HepG2 (cell line): ENCODE measurements at regions not wholly inside any gene's neighbourhood (a gene's known extent, or its start where the extent isn't known, plus 50 kb on each side); places are given as distances from the start of the nearest gene placed in this dataset.

Source experiments
- ATAC-seq: fragments of 200-7000 bp; cut with Tn5 transposase; 3 replicates; pipeline ENCODE4 v1.9.1; 2020; ENCODE audit warnings: mild to moderate bottlenecking, moderate library complexity
- BruUV-seq: library from RNA; stranded (reverse); fragments of 400-500 nt; replicated peaks from 2 replicates; lab custom pipeline; 2021; lab: Mats Ljungman, UMichigan
- CTCF ChIA-PET: fragments of 300-600 bp; formaldehyde crosslinking; extraction: SDS; loops from one replicate; lab custom pipeline; 2021; ENCODE audit warnings: low total read pairs, inconsistent platforms, low intra/inter-chr PET ratio; lab: Yijun Ruan, JAX
- POLR2A ChIA-PET: fragments of 350-600 bp; sonication (Branson Sonifier 250); formaldehyde crosslinking; loops from one replicate; lab custom pipeline; 2020; ENCODE audit warnings: antibody characterized with exemption, inconsistent platforms; lab: Yijun Ruan, JAX
- DNase-seq: peaks from one replicate; pipeline ENCODE4 v3.0.0-alpha.2; 2015; ENCODE audit warnings: low spot score
- FAIRE-seq: peaks from 3 replicates; lab custom pipeline; 2011; peaks lifted over from hg19 to GRCh38; lab: Jason Lieb, UNC
- H2AFZ ChIP-seq: one replicate; pipeline ENCODE4 v1.6.1; 2011; ENCODE audit warnings: low read length, inconsistent platforms
- H3K27ac ChIP-seq: fragments of 300-600 bp; 3 replicates; pipeline ENCODE4 v1.8.0; 2011; ENCODE audit warnings: mixed run types, mild to moderate bottlenecking, mixed read lengths, low read length, inconsistent platforms; ENCODE audit not compliant: insufficient read depth; ENCODE audit errors: extremely low read length
- H3K27me3 ChIP-seq, 2 experiments: fragments of 200-600 bp in 1 of 2; 2 replicates in 1 of 2; 3 replicates in 1 of 2; pipeline versions ENCODE4 v1.6.0 to v1.8.0; 2011; ENCODE audit warnings: low read length in 2 of 2, mild to moderate bottlenecking in 2 of 2, moderate library complexity in 2 of 2, inconsistent platforms in 1 of 2; ENCODE audit not compliant: insufficient read depth in 2 of 2, control insufficient read depth in 1 of 2
- H3K36me3 ChIP-seq, 2 experiments: fragments of 200-600 bp in 1 of 2; replicated peaks in 1 of 2; 2 replicates in 1 of 2; 3 replicates in 1 of 2; pipeline versions ENCODE4 v1.5.1 to v1.8.0; 2011; ENCODE audit warnings: low read length in 2 of 2, inconsistent platforms in 1 of 2; ENCODE audit not compliant: insufficient read depth in 2 of 2, control insufficient read depth in 1 of 2
- H3K4me1 ChIP-seq: 2 replicates; pipeline ENCODE4 v1.5.1; 2012; ENCODE audit warnings: low read length, inconsistent platforms; ENCODE audit not compliant: insufficient read depth
- H3K4me2 ChIP-seq: 2 replicates; pipeline ENCODE4 v1.6.0; 2011; ENCODE audit warnings: low read depth, low read length, inconsistent platforms
- H3K4me3 ChIP-seq, 3 experiments: fragments of 200-600 bp in 1 of 3; sonication (generic), shearing (Covaris generic) in 1 of 3; replicated peaks in 1 of 3; 2 replicates each; pipeline ENCODE4 v1.5.1; 2011 to 2016; ENCODE audit warnings: low read length in 3 of 3, inconsistent platforms in 2 of 3, low read depth in 2 of 3, mild to moderate bottlenecking in 2 of 3, control low read depth in 1 of 3, mixed read lengths in 1 of 3; ENCODE audit not compliant: insufficient read depth in 1 of 3
- H3K79me2 ChIP-seq: one replicate; pipeline ENCODE4 v1.6.1; 2011; ENCODE audit warnings: low read length, inconsistent platforms; ENCODE audit not compliant: insufficient read depth
- H3K9ac ChIP-seq: 2 replicates; pipeline ENCODE4 v1.6.0; 2011; ENCODE audit warnings: mild to moderate bottlenecking, low read depth, low read length, inconsistent platforms; ENCODE audit not compliant: insufficient read depth
- H3K9me3 ChIP-seq: 2 replicates; pipeline ENCODE4 v1.5.1; 2012; ENCODE audit warnings: mild to moderate bottlenecking, low read length
- H4K20me1 ChIP-seq: 2 replicates; pipeline ENCODE4 v1.6.0; 2011; ENCODE audit warnings: inconsistent platforms, mild to moderate bottlenecking, low read length, moderate library complexity; ENCODE audit not compliant: insufficient read depth
- CTCF ChIP-seq: sonication (generic); formaldehyde crosslinking; IDR thresholded peaks from 2 replicates; pipeline ENCODE4 v1.5.0; 2020; ENCODE audit warnings: mild to moderate bottlenecking, missing genetic modification reagents, moderate library complexity
- ETV5 ChIP-seq: IDR thresholded peaks from 2 replicates; pipeline ENCODE4 v1.6.1; 2018; ENCODE audit warnings: missing biosample characterization, missing genetic modification reagents, inconsistent platforms, borderline replicate concordance
- HNRNPL ChIP-seq: fragments of 200-400 bp; formaldehyde crosslinking; IDR thresholded peaks from 2 replicates; pipeline ENCODE4 v1.6.1; 2017; ENCODE audit warnings: mild to moderate bottlenecking, low read depth, low read length
- HNRNPLL ChIP-seq: fragments of 200-400 bp; formaldehyde crosslinking; IDR thresholded peaks from 2 replicates; pipeline ENCODE4 v1.6.1; 2017; ENCODE audit warnings: mild to moderate bottlenecking, low read depth, low read length; ENCODE audit not compliant: poor library complexity, severe bottlenecking
- MTA3 ChIP-seq: sonication (generic); formaldehyde crosslinking; IDR thresholded peaks from 2 replicates; pipeline ENCODE4 v1.4.0; 2020; ENCODE audit warnings: missing genetic modification reagents
- MTF2 ChIP-seq: sonication (generic); formaldehyde crosslinking; IDR thresholded peaks from 2 replicates; pipeline ENCODE4 v1.5.0; 2020; ENCODE audit warnings: missing genetic modification reagents, borderline replicate concordance
- MYNN ChIP-seq: sonication (generic); formaldehyde crosslinking; IDR thresholded peaks from 2 replicates; pipeline ENCODE4 v1.4.0; 2020; ENCODE audit warnings: mild to moderate bottlenecking, low read depth, missing genetic modification reagents
- NR2C2 ChIP-seq: sonication (generic); formaldehyde crosslinking; IDR thresholded peaks from 2 replicates; pipeline ENCODE4 v1.4.0; 2020; ENCODE audit warnings: missing genetic modification reagents, mild to moderate bottlenecking, moderate library complexity, borderline replicate concordance
- NRL ChIP-seq: sonication (generic); formaldehyde crosslinking; IDR thresholded peaks from 2 replicates; pipeline ENCODE4 v1.5.0; 2020; ENCODE audit warnings: missing genetic modification reagents, mild to moderate bottlenecking, moderate library complexity, borderline replicate concordance
- ZBTB4 ChIP-seq: sonication (generic); formaldehyde crosslinking; IDR thresholded peaks from 2 replicates; pipeline ENCODE4 v1.4.0; 2020; ENCODE audit warnings: missing genetic modification reagents, mild to moderate bottlenecking, borderline replicate concordance
- ZNF646 ChIP-seq: sonication (generic); formaldehyde crosslinking; IDR thresholded peaks from 2 replicates; pipeline ENCODE4 v1.9.0; 2021; ENCODE audit warnings: mild to moderate bottlenecking, missing genetic modification reagents
- ZNF7 ChIP-seq: IDR thresholded peaks from 2 replicates; pipeline ENCODE4 v1.6.1; 2016; ENCODE audit warnings: missing biosample characterization, missing genetic modification reagents
- ZSCAN20 ChIP-seq: sonication (generic); formaldehyde crosslinking; IDR thresholded peaks from 2 replicates; pipeline ENCODE4 v1.4.0; 2020; ENCODE audit warnings: missing genetic modification reagents, mild to moderate bottlenecking, borderline replicate concordance
- WGBS: methylation state at CpG from one replicate; pipeline ENCODE4 v1.1.6; 2017; ENCODE audit warnings: low lambda C conversion rate; 5-methylcytosine and 5-hydroxymethylcytosine counted together
- in situ Hi-C: cut with HindIII; loops from 2 replicates; pipeline ENCODE4 v1.10.0; 2017; ENCODE audit warnings: low pct_unique_long_range_greater_than_20kb; ENCODE audit not compliant: extremely low pct_ligation_motif_present
- intact Hi-C: fragments of 100-400 bp; cut with micrococcal nuclease; formaldehyde crosslinking; loops from one replicate; pipeline ENCODE4 v1.10.0; 2022; ENCODE audit not compliant: unreplicated experiment

- no peak for DNase-seq
- in situ Hi-C loops (no loop called here), intact Hi-C loops (no loop called here)
- Histone ChIP-seq H3K27me3 (no peaks in the 10 kb centered on the region), H2AFZ (no peak overlapping the region), H3K4me3 (no peak overlapping the region), H3K27ac (no peak overlapping the region), H3K4me1 (no peaks in the 10 kb centered on the region), H3K9ac (no peak overlapping the region), H3K79me2 (no peaks in the 10 kb centered on the region), H3K9me3 (peaks cover 77% of the 10 kb centered on the region), H3K4me2 (no peak overlapping the region), H4K20me1 (no peaks in the 10 kb centered on the region), H3K36me3 (no peaks in the 10 kb centered on the region)
- TF ChIP-seq MTA3 (no peak), ZSCAN20 (no peak), CTCF (CRISPR knock-in tag) (no peak), ZNF646 (CRISPR knock-in tag) (no peak), NR2C2 (CRISPR knock-in tag) (no peak), ZBTB4 (CRISPR knock-in tag) (no peak), NRL (CRISPR knock-in tag) (no peak), MTF2 (no peak), ZNF7 (no peak), HNRNPLL (no peak), ETV5 (CRISPR knock-in tag) (no peak), HNRNPL (no peak), MYNN (CRISPR knock-in tag) (no peak)
- FAIRE-seq, result no peak
- no TSS peak for BruUV-seq
- POLR2A ChIA-PET, result no interaction called here
- 0% methylated on average over 1 of the region's 1 CpG for WGBS
- CTCF ChIA-PET, result no interaction called here
- ATAC-seq, result no peak
Measured at GRCh38 chr2:123040506-123040905, 984.6 kb upstream of the CNTNAP5 start.
